BE2C (cell line): ENCODE measurements at regions not wholly inside any gene's neighbourhood (a gene's known extent, or its start where the extent isn't known, plus 50 kb on each side); places are given as distances from the start of the nearest gene placed in this dataset.

Source experiments
- DNase-seq: peaks from one replicate; pipeline ENCODE4 v3.0.0-alpha.2; 2020
- H3K27me3 ChIP-seq: fragments of 250-450 bp; sonication (Bioruptor Pico); 2 replicates; pipeline ENCODE4 v1.5.1; 2020; ENCODE audit warnings: mild to moderate bottlenecking
- H3K36me3 ChIP-seq: fragments of 250-450 bp; sonication (Bioruptor Pico); 2 replicates; pipeline ENCODE4 v1.5.1; 2020; ENCODE audit warnings: mild to moderate bottlenecking
- H3K4me1 ChIP-seq: fragments of 250-450 bp; sonication (Bioruptor Pico); 2 replicates; pipeline ENCODE4 v1.5.1; 2020
- H3K4me3 ChIP-seq: 2 replicates; pipeline ENCODE4 v1.5.1; 2011; ENCODE audit warnings: low read depth, low read length
- H3K9me3 ChIP-seq: fragments of 250-450 bp; sonication (Bioruptor Pico); 2 replicates; pipeline ENCODE4 v1.5.1; 2020
- TF ChIP-seq, protein P1 (sequence below): IDR thresholded peaks from 2 replicates; pipeline ENCODE4 v1.5.1; 2012; ENCODE audit warnings: mild to moderate bottlenecking, low read depth, low read length

DNA sequence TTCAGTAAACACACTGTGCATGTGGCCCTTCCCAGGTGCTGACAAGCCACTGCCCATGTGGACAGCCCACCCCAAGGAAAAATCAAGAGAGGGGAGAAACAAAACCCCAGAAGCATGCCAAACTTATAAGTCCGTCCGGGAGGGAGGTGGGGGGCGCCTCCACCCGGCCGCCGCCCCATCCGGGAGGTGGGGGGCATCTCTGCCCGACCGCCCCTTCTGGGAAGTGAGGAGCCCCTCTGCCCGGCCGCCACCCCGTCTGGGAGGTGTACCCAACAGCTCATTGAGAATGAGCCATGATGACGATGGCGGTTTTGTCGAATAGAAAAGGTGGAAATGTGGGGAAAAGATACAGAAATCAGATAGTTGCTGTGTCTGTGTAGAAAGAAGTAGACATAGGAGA, 53.8 kb upstream of the C2CD4B start:
- TF ChIP-seq, protein P1, sequence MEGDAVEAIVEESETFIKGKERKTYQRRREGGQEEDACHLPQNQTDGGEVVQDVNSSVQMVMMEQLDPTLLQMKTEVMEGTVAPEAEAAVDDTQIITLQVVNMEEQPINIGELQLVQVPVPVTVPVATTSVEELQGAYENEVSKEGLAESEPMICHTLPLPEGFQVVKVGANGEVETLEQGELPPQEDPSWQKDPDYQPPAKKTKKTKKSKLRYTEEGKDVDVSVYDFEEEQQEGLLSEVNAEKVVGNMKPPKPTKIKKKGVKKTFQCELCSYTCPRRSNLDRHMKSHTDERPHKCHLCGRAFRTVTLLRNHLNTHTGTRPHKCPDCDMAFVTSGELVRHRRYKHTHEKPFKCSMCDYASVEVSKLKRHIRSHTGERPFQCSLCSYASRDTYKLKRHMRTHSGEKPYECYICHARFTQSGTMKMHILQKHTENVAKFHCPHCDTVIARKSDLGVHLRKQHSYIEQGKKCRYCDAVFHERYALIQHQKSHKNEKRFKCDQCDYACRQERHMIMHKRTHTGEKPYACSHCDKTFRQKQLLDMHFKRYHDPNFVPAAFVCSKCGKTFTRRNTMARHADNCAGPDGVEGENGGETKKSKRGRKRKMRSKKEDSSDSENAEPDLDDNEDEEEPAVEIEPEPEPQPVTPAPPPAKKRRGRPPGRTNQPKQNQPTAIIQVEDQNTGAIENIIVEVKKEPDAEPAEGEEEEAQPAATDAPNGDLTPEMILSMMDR: no peak
- Histone ChIP-seq H3K27me3 (no peaks in the 10 kb centered on the region), H3K9me3 (no peaks in the 10 kb centered on the region), H3K4me1 (no peaks in the 10 kb centered on the region), H3K36me3 (no peaks in the 10 kb centered on the region), H3K4me3 (no peak overlapping the region)
- no peak for DNase-seq

DNA sequence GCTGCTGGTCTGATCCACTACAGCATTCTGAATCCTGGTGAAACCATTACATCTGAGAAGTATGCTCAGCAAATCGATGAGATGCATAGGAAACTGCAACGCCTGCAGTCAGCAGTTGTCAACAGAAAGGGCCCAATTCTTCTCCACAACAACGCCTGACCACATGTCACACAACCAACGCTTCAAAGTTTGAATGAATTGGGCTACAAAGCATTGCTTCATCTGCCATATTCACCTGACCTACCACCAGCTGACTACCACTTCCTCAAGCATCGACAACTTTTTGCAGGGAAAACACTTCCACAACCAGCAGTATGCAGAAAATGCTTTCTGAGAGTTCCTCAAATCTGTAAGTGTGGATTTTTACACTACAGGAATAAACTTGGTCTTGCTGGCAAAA, 54.7 kb upstream of the C2CD4B start:
- no peak for DNase-seq
- no peaks in the 10 kb centered on the region for H3K9me3 ChIP-seq
- H3K27me3 ChIP-seq: no peaks in the 10 kb centered on the region
- H3K4me1 ChIP-seq: no peaks in the 10 kb centered on the region
- TF ChIP-seq, protein P1: no peak
- no peak overlapping the region for H3K4me3 ChIP-seq
- H3K36me3 ChIP-seq: no peaks in the 10 kb centered on the region

DNA sequence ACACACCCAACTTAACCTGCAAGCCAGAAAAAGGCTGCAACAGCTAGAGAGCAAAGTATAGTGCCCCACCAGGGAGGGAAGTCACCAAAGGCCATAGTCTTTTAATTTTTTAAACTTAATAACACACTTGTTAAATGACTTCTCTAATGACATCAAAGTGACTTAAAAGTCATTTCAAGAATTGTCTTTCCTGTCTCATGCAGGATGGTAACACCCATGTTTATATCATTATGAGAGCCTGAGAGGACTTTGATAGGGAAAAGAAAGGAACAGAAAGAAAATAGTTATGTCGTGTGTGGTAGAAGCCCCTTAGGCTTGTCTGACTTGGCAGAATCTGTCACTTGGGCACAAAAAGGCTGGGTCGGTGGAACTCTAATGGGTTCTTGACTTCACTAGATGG, 57.9 kb upstream of the C2CD4B start:
- H3K4me3 ChIP-seq: no peak overlapping the region
- TF ChIP-seq, protein P1: no peak
- H3K27me3 ChIP-seq: no peaks in the 10 kb centered on the region
- H3K36me3 ChIP-seq: no peaks in the 10 kb centered on the region
- DNase-seq: no peak
- no peaks in the 10 kb centered on the region for H3K9me3 ChIP-seq
- H3K4me1 ChIP-seq: no peaks in the 10 kb centered on the region

DNA sequence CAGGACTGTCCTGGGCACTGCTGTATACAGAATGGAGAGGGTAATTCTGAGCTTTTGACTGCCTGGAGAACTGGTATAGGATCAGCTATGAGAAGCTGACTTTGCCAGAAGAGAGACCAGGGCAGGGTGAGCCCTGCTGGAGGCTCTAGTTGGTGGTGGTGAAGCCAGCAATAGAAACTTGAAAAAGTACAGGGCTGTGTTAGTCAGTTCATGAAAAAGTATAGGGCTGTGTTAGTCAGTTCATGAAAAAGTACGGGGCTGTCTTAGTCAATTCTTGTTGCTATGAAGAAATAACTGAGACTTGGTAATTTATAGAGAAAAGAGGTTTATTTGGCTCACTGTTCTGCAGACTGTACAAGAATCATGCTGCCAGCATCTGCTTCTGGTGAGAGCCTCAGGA, 63.5 kb upstream of the C2CD4B start:
- DNase-seq: no peak
- Histone ChIP-seq H3K4me3 (no peak overlapping the region), H3K9me3 (no peaks in the 10 kb centered on the region), H3K4me1 (no peaks in the 10 kb centered on the region), H3K36me3 (no peaks in the 10 kb centered on the region), H3K27me3 (no peaks in the 10 kb centered on the region)
- TF ChIP-seq, protein P1: no peak

DNA sequence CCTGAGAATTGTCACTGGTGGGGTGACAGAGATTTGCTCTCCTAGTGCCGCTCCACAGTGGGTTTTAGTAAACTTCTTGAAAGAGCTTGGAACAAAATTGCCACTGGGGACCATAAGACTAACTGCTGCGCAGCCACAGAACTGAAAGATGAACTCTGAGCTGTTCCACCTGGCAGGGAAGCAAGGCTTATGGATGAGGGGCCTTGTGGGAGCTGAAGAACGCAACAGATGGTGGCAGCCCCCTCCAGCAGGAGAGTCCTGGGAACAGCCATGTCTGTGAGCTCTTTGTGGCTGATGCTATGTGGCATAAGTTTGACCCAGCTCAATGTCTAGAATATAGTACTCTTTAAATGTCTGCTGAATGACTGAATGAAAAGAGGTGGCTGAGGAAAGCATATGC, 66.8 kb upstream of the C2CD4B start:
- Histone ChIP-seq H3K4me3 (no peak overlapping the region), H3K9me3 (no peaks in the 10 kb centered on the region), H3K36me3 (no peaks in the 10 kb centered on the region), H3K27me3 (no peaks in the 10 kb centered on the region), H3K4me1 (no peaks in the 10 kb centered on the region)
- TF ChIP-seq, protein P1: no peak
- no peak for DNase-seq

DNA sequence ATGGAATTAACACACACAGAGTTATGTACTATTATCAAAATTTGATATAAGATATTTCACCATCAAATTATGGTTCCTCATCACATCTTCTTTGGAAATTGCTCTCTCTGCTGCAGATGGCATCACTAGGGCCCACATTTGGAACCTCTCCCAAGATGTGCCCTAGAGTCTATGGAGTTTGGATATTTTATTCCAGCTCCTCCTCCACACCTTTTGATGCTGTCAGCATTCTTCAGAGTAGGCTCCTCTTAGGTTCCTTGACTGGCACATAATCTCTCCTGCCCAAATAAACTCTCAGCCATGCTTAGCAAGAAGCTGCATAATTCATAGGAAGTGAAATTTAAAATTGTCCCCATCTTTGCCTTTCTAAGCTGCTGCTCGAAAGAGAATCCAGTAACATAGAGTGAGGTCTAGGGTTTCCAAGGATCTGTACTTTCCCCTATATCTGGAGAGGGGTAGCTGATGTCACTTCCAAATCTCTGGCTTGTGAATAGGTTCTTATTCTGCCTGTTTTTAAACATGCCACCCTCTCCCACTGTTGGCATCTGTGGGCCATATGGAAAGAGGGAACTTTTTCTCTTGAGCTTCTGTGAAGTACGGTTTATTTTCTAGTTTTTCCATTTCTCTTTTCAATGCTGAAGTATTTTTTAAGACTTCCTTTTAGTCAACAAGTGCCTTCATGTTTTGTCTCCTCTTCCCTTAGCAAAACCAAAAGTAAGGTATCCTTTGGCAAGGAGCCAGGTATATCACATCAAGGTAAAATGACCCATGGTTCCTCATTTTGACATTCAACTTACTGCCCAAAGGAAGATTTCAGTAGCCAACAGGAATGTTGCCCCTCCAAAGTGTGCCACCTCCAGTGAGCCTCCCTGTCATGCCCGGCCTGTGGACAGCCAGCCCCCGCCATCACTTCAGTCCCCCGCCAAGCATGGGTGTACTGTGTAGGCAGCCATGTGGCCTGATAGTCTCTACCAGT, 75.3 kb upstream of the C2CD4B start:
- TF ChIP-seq, protein P1: no peak
- Histone ChIP-seq H3K4me1 (no peaks in the 10 kb centered on the region), H3K9me3 (no peaks in the 10 kb centered on the region), H3K27me3 (no peaks in the 10 kb centered on the region), H3K36me3 (no peaks in the 10 kb centered on the region), H3K4me3 (no peak overlapping the region)
- DNase-seq: no peak
